Activated naive CD8-positive, alpha-beta T cell treated with anti-CD3 and anti-CD28 coated beads, Interleukin-2, amount 50 U/mL, for 24 hours (primary cell): ENCODE measurements at regions not wholly inside any gene's neighbourhood (a gene's known extent, or its start where the extent isn't known, plus 50 kb on each side); places are given as distances from the start of the nearest gene placed in this dataset.

ENCODE experiments used
- ATAC-seq: fragments of 150-1000 bp; cut with Tn5 transposase; one replicate; pipeline ENCODE4 v1.10.0; 2021
- DNase-seq: peaks from one replicate; pipeline ENCODE4 v3.0.0; 2021
- H3K27ac Mint-ChIP-seq: one replicate; pipeline ENCODE4 v1.8.0; 2021; ENCODE audit warnings: mild to moderate bottlenecking, mixed read lengths
- H3K27me3 Mint-ChIP-seq: one replicate; pipeline ENCODE4 v1.8.0; 2021; ENCODE audit warnings: mixed read lengths
- H3K36me3 Mint-ChIP-seq: one replicate; pipeline ENCODE4 v1.8.0; 2021; ENCODE audit warnings: low read depth, mixed read lengths
- H3K4me1 Mint-ChIP-seq: one replicate; pipeline ENCODE4 v1.8.0; 2021; ENCODE audit warnings: mixed read lengths
- H3K4me3 Mint-ChIP-seq: one replicate; pipeline ENCODE4 v1.8.0; 2021; ENCODE audit warnings: mild to moderate bottlenecking, moderate library complexity, mixed read lengths
- H3K9me3 Mint-ChIP-seq: one replicate; pipeline ENCODE4 v1.8.0; 2021; ENCODE audit warnings: mixed read lengths

DNA sequence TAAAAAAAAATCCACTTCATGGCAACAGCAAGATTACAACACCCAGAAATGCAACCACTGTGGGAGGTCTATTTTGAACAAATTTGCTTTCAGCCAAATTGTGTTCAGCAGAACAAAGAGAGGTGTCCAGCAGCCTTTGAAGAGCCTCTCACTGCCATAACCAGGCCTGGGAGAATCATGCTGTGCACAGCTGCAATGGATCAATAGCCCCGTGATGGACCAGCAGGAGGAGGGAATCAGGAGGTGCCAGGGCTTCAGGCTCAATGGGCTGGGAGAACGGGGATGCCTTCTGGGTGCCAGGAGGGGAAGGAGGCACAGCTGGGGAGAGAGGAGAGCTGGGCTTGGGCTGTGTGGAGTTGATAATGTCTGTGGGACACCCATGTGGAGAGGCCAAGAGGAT lies 366.2 kb upstream of the EEF2KMT start:
- no peaks in the 10 kb centered on the region for H3K27me3 Mint-ChIP-seq
- no peaks in the 10 kb centered on the region for H3K4me1 Mint-ChIP-seq
- ATAC-seq (no peak), DNase-seq (no peak)
- no peak overlapping the region for H3K27ac Mint-ChIP-seq
- H3K4me3 Mint-ChIP-seq = no peak overlapping the region
- H3K9me3 Mint-ChIP-seq = peaks cover 6% of the 10 kb centered on the region
- H3K36me3 Mint-ChIP-seq = no peaks in the 10 kb centered on the region

DNA sequence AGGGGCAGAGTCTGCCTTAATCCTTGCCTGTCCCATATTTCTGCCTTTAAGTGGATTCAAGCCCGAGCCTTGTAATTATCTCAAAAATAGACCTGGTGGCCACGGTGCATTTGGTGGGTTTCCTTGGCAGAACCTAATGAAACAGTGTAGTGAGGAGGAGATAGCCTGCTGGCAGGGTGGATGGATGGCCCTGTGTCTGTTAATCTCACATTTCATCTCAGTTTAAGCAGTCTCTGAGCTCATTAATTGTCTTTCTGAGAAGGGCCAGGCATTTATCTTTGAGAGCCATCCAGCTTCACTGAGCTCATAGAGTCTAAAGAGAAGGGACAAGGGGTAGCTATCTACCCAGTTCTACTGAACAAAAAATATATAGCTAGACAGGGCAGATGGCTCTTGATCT lies 364.0 kb upstream of the EEF2KMT start:
- H3K27ac Mint-ChIP-seq = no peak overlapping the region
- ATAC-seq (no peak), DNase-seq (no peak)
- H3K4me1 Mint-ChIP-seq = no peaks in the 10 kb centered on the region
- H3K4me3 Mint-ChIP-seq = no peak overlapping the region
- H3K36me3 Mint-ChIP-seq = no peaks in the 10 kb centered on the region
- no peaks in the 10 kb centered on the region for H3K9me3 Mint-ChIP-seq
- H3K27me3 Mint-ChIP-seq = no peaks in the 10 kb centered on the region

GRCh38 chr16:5461141-5461540 lies 363.5 kb upstream of the EEF2KMT start:
- H3K36me3 Mint-ChIP-seq = no peaks in the 10 kb centered on the region
- no peaks in the 10 kb centered on the region for H3K9me3 Mint-ChIP-seq
- no peaks in the 10 kb centered on the region for H3K4me1 Mint-ChIP-seq
- no peak for DNase-seq
- no peak overlapping the region for H3K27ac Mint-ChIP-seq
- H3K27me3 Mint-ChIP-seq = no peaks in the 10 kb centered on the region
- no peak for ATAC-seq
- H3K4me3 Mint-ChIP-seq = no peak overlapping the region

DNA sequence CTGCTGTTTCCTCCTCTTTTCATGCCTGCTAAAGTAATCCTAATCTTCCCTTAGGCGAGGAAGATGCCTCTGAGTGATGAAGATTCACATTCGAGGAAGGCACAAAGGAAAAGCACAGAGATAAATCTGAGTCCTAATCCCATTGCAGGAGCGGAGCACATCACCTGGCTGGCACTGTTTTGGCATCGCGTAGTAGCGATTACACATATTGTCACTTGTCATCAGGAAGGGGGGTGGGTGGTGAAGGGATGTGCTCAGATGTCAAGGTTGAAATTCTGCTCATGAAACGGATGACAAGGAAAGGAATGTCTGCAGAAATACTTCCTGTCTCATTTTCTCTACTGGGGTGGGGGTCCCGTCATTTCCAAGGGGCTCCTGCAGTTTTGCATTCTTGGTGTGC lies 363.1 kb upstream of the EEF2KMT start:
- Mint-ChIP-seq H3K27me3 (no peaks in the 10 kb centered on the region), H3K36me3 (no peaks in the 10 kb centered on the region)

DNA sequence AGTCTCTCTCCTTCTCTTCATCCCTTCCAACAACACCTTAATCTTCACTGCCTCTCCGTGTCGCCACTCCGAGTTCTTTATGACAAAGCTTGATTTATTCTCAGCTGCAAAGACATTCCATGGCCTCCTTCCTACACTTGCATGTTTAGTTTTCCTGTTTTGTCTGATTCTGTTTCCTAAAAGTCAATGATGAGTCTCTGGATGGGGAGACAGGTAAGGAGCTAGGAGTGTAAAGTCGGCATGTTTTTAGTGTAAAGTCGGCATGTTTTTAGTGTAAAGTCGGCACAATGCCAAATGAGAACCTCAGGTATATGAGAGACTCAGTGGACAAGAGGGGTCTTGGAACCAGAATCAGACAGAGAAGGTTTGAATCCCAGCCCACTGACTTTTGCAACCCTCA lies 362.3 kb upstream of the EEF2KMT start:
- no peaks in the 10 kb centered on the region for H3K4me1 Mint-ChIP-seq
- H3K36me3 Mint-ChIP-seq = no peaks in the 10 kb centered on the region
- H3K27ac Mint-ChIP-seq = no peak overlapping the region
- DNase-seq (no peak), ATAC-seq (no peak)
- H3K27me3 Mint-ChIP-seq = no peaks in the 10 kb centered on the region
- H3K4me3 Mint-ChIP-seq = no peak overlapping the region
- no peaks in the 10 kb centered on the region for H3K9me3 Mint-ChIP-seq

More for the DNA sequence above, 363.1 kb upstream of the EEF2KMT start:
- no peak for DNase-seq
- ATAC-seq = no peak
- Mint-ChIP-seq H3K27ac (no peak overlapping the region), H3K4me1 (no peaks in the 10 kb centered on the region), H3K9me3 (no peaks in the 10 kb centered on the region), H3K4me3 (no peak overlapping the region)

DNA sequence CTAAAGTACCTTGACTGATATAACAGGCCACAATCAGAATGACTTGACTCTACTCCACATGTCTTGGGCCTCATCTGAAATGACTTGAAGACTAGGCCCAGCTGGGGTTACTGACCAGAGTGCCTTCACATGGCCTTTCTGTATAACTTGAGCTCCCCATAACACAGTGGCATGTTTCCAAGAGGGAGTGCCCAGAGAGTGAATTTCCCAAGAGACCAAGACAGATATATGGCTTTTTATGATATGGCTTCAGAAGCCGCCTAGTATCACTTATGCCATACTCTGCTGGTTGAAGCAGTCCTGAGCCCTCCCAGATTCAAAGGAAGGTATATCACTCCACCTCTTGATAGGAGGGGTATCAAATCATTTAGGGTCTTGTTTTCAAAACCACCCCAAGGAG lies 357.5 kb upstream of the EEF2KMT start:
- H3K27me3 Mint-ChIP-seq = peaks cover 5% of the 10 kb centered on the region
- no peak for ATAC-seq
- DNase-seq = no peak
- no peaks in the 10 kb centered on the region for H3K4me1 Mint-ChIP-seq
- H3K27ac Mint-ChIP-seq = no peak overlapping the region
- H3K4me3 Mint-ChIP-seq = no peak overlapping the region
- H3K9me3 Mint-ChIP-seq = no peaks in the 10 kb centered on the region
- H3K36me3 Mint-ChIP-seq = no peaks in the 10 kb centered on the region

GRCh38 chr16:5454349-5454748 lies 356.8 kb upstream of the EEF2KMT start:
- Mint-ChIP-seq H3K4me1 (no peaks in the 10 kb centered on the region), H3K4me3 (no peak overlapping the region), H3K27me3 (peaks cover 5% of the 10 kb centered on the region), H3K36me3 (no peaks in the 10 kb centered on the region), H3K27ac (no peak overlapping the region), H3K9me3 (no peaks in the 10 kb centered on the region)
- no peak for DNase-seq
- no peak for ATAC-seq

DNA sequence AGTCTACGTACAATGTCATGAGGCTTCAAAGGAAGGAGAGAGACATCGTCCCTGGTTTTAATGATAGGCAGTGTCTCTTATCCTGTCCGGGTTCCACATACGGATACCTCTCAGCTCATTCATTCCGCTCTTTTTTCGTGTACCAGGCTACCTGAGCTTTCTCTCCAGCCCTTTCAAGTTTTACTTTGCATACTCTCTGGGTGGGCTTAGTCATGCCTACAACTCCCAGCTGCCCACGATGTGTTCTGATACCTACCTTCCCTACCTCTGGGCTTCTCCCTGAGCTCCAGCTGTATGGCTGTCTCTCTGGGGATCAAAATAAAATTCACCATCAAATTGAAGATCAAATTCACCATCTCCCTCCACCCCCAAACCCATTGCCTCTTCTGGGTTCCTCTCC lies 354.0 kb upstream of the EEF2KMT start:
- H3K4me1 Mint-ChIP-seq = no peaks in the 10 kb centered on the region
- H3K36me3 Mint-ChIP-seq = no peaks in the 10 kb centered on the region
- DNase-seq (no peak), ATAC-seq (no peak)
- peaks cover 5% of the 10 kb centered on the region for H3K27me3 Mint-ChIP-seq
- H3K9me3 Mint-ChIP-seq = no peaks in the 10 kb centered on the region
- H3K4me3 Mint-ChIP-seq = no peak overlapping the region
- H3K27ac Mint-ChIP-seq = no peak overlapping the region

DNA sequence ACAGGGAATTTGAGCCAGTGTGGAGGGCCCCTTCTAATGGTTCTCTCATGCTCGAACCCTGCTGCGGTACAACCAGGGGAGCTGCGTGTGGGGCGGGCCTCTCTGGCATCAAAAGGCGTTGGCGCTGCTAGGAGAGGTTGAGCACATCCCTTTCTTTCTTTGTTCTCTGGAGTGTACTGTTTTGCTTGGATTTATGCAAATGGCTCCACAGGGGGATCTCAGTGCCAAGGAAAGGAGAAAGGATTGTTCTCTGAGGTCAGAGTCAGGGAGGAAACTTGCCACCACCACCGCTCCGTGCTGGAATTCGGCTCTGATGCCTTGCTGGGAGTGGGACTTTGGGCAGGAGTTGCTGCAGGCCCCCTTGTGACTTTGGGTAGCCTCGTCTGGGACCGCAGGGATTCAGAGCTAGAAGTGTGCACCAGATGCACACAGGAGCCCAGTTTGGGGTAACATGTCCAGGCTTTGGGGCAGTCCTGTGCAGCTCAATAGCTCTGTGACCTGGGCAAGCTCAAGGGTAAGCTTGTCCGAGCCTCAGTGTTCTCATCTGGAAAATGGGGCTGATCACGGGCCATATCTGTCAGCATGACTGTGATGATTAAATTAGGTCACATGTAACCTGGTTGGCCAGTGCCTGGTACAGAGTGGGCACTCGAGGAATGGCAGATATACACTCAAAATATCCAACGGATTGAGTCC lies 353.0 kb upstream of the EEF2KMT start:
- no peaks in the 10 kb centered on the region for H3K9me3 Mint-ChIP-seq
- no peak for ATAC-seq
- no peak overlapping the region for H3K27ac Mint-ChIP-seq
- H3K27me3 Mint-ChIP-seq = peaks cover 5% of the 10 kb centered on the region
- H3K4me1 Mint-ChIP-seq = no peaks in the 10 kb centered on the region
- H3K4me3 Mint-ChIP-seq = no peak overlapping the region
- H3K36me3 Mint-ChIP-seq = no peaks in the 10 kb centered on the region
- DNase-seq = no peak

DNA sequence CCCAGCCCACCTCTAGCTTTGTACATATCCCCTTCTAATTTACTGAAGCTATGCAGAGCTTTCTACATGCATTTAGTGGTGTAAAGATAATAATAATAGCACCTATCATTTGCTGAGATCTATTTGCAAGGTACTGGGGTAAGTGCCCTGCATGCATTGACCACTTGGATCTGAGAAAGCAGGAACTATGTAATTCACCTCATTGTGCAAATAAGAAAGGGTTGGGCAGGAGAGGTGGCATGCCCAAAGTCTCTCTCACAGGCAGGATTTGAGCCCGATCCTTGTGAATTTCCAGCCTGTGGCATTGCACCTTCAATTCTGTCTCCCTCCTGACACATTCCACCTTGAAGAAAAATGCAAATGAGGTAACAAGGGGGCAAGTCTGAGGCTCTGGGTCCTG lies 352.3 kb upstream of the EEF2KMT start:
- peaks cover 5% of the 10 kb centered on the region for H3K27me3 Mint-ChIP-seq
- H3K4me1 Mint-ChIP-seq = no peaks in the 10 kb centered on the region
- no peak overlapping the region for H3K4me3 Mint-ChIP-seq
- no peak overlapping the region for H3K27ac Mint-ChIP-seq
- no peaks in the 10 kb centered on the region for H3K9me3 Mint-ChIP-seq
- DNase-seq (no peak), ATAC-seq (no peak)
- H3K36me3 Mint-ChIP-seq = no peaks in the 10 kb centered on the region

- Mint-ChIP-seq H3K9me3 (no peaks in the 10 kb centered on the region), H3K4me1 (no peaks in the 10 kb centered on the region), H3K27ac (no peak overlapping the region), H3K36me3 (no peaks in the 10 kb centered on the region), H3K27me3 (peaks cover 5% of the 10 kb centered on the region), H3K4me3 (no peak overlapping the region)
- DNase-seq (no peak), ATAC-seq (no peak)
These were observed 351.2 kb upstream of the EEF2KMT start for GRCh38 chr16:5448798-5449197.

GRCh38 chr16:5447734-5448133 lies 350.1 kb upstream of the EEF2KMT start:
- Mint-ChIP-seq H3K4me3 (no peak overlapping the region), H3K36me3 (no peaks in the 10 kb centered on the region), H3K4me1 (no peaks in the 10 kb centered on the region), H3K27ac (no peak overlapping the region), H3K27me3 (peaks cover 5% of the 10 kb centered on the region), H3K9me3 (no peaks in the 10 kb centered on the region)
- no peak for DNase-seq
- no peak for ATAC-seq

- H3K27me3 Mint-ChIP-seq = peaks cover 4% of the 10 kb centered on the region
- no peak overlapping the region for H3K27ac Mint-ChIP-seq
- DNase-seq (no peak), ATAC-seq (no peak)
- peaks cover 7% of the 10 kb centered on the region for H3K9me3 Mint-ChIP-seq
- no peak overlapping the region for H3K4me3 Mint-ChIP-seq
- no peaks in the 10 kb centered on the region for H3K36me3 Mint-ChIP-seq
- no peaks in the 10 kb centered on the region for H3K4me1 Mint-ChIP-seq
These were observed 349.1 kb upstream of the EEF2KMT start for GRCh38 chr16:5446623-5447240.

DNA sequence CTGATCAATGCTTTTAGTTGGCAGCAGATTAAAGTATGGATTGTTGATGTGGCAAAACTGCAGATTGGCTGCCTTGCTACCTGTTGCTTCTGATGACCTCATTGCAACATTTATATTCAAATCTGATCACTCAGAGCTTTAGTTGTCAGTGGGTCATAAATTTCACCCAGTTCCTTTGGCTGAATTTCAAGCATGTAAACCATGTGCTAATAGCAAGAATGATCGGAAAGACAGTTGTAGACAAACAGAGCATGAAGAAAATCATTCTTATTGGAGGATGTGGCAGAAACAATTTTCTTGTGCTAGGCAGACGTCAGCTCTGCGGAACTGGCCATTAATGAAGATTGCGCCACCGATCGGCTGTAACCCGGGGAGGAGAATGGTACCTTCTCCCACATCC lies 346.6 kb upstream of the EEF2KMT start:
- Mint-ChIP-seq H3K9me3 (peaks cover 12% of the 10 kb centered on the region), H3K4me1 (no peaks in the 10 kb centered on the region), H3K27ac (no peak overlapping the region), H3K4me3 (no peak overlapping the region), H3K36me3 (no peaks in the 10 kb centered on the region), H3K27me3 (peaks cover 2% of the 10 kb centered on the region)
- no peak for ATAC-seq
- no peak for DNase-seq

- ATAC-seq (no peak), DNase-seq (no peak)
- Mint-ChIP-seq H3K4me1 (no peaks in the 10 kb centered on the region), H3K36me3 (no peaks in the 10 kb centered on the region), H3K27ac (no peak overlapping the region), H3K27me3 (peaks cover 2% of the 10 kb centered on the region), H3K4me3 (no peak overlapping the region), H3K9me3 (peaks cover 19% of the 10 kb centered on the region)
These were observed 345.4 kb upstream of the EEF2KMT start for GRCh38 chr16:5442986-5443385.

- H3K9me3 Mint-ChIP-seq = peaks cover 19% of the 10 kb centered on the region
- no peak for DNase-seq
- H3K36me3 Mint-ChIP-seq = no peaks in the 10 kb centered on the region
- no peak overlapping the region for H3K27ac Mint-ChIP-seq
- H3K4me1 Mint-ChIP-seq = no peaks in the 10 kb centered on the region
- no peak for ATAC-seq
- no peak overlapping the region for H3K4me3 Mint-ChIP-seq
- peaks cover 2% of the 10 kb centered on the region for H3K27me3 Mint-ChIP-seq
These were observed 344.5 kb upstream of the EEF2KMT start for GRCh38 chr16:5442054-5442453.
